ENCODE measurements at regions not wholly inside any gene's neighbourhood (a gene's known extent, or its start where the extent isn't known, plus 50 kb on each side); places are given as distances from the start of the nearest gene placed in this dataset.

DNA sequence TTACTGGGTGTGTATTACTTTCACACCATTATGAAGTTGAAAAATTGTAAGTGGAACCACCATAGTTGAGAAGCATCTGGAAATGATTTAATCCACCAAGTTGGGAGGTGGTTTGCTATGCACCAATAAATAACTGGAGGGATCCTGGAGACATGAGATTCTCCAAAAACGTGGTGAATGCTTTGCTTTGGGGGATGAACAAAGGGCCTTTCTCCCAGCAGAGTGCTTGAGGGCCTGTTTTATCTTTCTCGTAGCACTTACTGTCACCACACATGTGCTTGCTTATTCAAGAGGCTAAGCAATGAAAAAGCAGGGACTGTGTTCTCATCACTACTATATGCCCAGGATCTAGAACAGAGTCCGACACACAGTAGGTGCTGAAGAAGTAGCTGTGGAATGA lies 371.1 kb downstream of the DHX35 start:
- no peak for DNase-seq (ENCODE audit: low read depth in 2 of 2)

DNA sequence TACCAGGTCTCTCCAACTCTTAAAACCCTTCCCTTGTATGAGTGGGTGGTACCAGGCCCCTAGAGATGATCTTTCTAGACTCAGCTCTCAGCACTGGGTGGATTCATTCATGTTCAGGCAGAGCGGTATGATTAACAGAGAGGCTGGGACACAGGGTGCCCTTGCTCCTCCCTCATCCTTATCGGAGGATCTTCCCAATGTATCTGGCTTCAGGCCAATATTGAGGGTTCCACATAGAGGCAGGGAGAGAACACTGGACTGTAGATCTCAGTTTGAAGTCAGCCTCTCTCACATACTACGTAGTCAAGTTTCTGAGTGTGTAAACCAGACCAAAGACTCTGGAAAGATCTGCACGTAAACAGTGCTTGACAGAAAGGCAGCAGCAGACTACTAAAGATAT lies 366.2 kb downstream of the DHX35 start:
- no peak for DNase-seq (ENCODE audit: low read depth in 2 of 2)

DNA sequence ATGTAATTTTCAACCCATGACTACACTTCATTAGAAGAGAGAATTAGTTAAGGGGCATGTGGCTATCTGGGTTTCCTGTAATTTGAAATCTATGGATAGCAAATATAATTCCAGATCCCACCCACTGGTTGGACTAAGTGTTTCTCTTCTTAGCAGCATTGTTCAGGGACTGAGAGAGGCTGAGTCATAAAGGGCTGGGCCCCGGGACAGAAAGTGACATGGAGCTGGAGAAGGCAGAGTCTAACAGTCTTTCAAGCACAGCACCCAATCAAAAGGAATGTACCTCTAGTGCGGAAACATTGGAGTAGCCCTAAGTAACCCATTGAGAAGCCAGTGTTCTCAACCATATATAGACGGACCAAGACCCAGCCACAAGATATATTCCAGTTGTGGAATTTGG lies 363.9 kb downstream of the DHX35 start:
- no peak for DNase-seq (ENCODE audit: low read depth in 2 of 2)

DNA sequence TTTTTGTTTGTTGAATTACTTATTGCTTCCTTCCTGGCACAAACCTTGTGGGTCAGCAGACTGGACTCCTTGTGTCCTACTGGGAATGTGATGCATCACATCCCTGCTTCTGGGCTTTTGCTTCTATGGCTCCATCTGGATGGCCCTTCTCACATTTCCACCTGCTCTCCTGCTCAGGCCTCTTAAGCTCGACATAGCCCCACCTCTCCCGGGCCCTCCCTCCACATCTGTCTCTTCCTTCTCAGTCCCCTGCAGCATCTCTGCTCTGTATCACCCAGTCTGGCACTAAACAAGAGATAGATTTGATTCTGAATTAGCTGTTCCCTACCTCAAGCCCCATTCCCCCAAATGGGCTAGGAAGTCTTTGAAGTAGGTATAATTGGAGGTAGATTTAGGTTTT lies 356.8 kb downstream of the DHX35 start:
- no peak for DNase-seq (ENCODE audit: low read depth in 2 of 2)

DNA sequence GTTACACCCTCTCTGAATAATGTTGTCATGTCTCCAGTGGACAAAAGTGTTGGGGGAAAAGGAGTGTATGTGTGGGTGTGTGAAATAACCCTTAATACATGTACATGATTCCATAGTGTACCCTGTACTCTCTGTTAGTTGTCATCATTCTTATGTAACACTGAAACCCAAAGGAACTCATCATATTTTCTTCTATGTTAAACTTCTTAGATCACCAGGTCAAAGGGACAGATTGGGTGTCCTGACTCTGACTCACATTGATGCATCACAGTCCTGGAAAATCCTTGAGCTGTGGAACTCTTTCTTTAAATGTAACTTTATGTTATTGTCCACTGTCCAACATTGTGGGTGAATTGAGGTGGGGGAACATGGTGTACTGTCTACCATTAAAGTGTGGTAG lies 350.5 kb downstream of the DHX35 start:
- DNase-seq (ENCODE audit: low read depth in 2 of 2) = no peak

DNA sequence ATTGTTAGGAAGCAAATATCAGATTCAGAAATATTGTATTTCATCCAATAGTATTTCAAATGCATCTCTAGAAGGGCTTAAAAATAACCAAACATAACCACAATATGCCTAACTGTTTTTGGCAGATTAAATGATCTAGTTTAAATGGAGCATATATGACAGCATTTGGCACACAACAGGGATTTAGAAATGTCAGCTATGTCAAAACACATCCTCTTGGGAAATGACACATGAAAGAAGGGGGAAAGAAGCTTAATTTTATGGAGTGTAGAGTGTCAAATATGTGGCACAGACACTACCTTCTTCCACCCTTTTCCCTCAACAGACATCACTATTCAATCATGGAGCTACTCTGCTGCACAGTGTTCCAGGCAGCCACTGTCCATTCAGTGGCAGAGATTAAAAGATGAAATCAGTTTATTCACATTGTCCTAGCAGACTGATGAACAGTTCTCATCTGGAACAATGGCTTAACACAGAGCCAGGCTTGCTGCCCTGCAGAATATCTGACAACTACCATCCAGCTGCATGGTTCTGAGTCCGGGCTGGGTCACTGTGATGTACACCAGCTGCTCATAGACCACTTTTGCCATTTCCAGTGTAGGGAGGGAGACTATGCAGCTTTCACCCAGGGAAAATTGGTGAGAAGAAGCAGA lies 349.8 kb downstream of the DHX35 start:
- peak in 1 of 2 donors; percentile 6 for DNase-seq (ENCODE audit: low read depth in 2 of 2)

DNA sequence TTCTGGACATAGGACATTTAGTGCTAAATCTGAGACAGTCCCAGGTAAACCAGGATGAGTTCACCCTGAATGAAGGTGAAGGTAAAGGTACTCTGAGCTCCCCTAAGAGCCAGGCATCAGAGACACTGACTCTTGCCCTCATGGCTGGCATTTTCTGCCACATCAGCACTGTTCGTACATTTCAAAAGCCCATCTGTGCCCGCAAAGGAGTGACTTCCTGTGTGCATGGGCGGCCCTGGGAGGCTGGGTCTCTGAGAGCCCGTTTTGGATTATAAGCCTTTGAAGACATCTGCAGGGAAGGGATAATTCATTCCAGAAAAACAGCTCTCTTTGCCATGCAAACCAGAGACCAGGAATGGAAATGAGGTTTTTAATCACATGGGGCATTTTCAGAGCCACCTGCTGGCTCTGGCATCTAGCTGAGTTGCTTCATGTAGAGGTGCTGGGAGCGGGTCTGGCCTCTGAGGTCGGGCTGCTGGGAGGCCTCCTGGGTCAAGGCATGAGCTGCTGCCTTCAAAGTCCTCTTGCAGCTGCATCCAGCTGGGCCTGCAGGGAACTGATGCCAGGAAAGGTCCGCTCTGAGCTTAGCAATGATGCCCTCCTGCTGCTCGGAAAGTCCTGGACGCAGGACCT lies 348.3 kb downstream of the DHX35 start:
- no peak for DNase-seq (ENCODE audit: low read depth in 2 of 2)

DNA sequence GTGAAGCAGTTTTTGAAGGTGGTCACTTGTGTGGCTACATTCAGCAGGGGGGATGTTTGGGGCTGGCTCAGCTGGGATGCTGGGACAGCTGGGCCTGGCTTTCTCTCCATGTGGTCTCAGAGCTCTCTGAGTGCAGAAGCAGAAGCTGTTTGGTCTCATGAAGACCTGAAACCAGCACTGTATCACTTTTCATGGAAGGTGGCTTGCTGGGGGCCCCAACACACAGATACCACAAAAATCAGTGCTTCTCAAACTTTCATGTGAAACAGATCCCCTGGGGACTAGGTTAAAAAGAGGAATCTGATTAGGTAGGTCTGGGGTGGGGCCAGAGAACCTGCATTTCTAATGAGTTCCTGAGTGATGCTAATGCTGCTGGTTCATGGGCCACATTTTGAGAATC lies 347.3 kb downstream of the DHX35 start:
- no peak for DNase-seq (ENCODE audit: low read depth in 2 of 2)

DNA sequence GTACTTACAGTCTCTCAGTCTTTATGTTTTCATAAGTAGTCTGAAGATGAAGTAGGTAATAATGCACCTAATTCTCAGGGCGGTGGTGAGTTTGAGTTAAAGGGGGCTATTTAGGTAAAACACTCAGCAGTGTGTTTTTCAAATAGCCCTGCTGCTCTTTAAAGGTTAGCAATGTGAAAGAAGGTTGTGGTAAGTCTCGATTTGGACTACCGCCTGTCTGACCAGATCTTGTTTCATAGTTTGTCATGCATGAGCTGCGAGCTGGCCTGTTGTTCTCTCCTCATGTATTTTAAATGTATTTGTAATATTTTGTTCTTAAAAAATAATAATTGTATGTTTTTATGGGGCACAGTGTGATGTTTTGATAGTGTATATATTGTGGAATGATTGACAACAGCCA lies 340.2 kb downstream of the DHX35 start:
- no peak for DNase-seq (ENCODE audit: low read depth in 2 of 2)

DNA sequence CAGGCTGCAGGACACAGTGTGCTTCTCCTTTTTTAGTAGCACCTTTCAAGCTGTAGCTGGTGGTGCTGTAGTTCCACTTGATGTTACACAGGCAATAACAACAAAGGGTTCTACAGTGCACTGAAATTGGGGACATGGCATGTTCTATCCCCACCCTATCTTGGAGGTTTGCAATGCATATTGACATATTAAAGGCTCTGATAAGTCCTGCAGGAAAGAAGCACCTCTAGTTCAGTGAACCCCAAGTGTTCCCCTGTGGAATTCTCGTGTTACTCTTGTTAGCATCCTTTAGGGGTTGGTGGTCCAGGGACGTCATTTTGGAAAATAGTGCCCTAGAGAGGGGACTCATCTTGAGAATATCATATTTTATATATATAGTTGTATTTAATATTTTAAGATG lies 337.6 kb downstream of the DHX35 start:
- DNase-seq (ENCODE audit: low read depth in 2 of 2) = no peak

DNA sequence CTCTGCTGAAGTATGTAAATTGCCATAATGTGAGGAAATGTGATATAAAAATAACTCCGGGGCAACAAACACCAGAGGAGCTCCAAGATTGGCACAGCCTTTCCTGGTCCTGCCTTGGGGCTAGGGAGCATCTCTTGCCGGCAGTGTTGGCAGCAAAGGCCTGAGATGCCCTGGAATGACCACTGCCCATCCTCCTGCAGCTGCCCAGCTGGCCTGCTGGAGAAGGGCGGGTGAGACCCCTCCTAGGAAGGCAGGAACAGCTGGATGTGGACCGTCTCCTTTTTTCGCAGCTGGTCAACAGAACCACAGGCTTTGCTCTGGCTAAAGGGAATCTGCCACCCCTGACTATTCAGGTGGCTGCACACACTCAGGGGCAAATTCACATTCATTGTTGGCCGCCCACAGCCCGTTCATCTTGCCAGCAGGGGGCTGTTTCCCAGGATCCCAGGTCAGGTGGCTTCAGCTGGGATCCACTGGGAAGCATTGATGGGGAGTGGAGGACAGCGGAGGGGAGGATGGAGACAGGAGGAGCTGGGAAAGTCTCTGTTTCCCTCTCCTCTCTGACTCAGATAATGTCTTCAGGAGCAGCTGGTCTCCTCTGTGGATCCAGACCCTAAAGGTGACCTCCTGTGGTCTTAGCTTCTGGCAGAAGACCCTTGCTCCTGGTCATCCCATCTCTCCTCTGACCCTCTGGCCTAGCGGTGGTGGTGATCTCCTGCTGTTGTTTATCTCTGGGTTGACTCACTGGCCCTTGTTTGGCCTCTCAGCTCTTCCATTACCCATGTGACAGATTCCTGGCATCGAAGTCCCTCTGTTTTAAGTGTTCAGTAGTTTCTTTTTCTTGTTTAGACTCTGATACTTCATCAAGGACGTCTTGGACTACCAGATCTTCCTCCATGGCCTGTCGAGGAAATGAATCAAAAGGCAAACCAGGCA lies 336.7 kb downstream of the DHX35 start:
- DNase-seq (ENCODE audit: low read depth in 2 of 2) = no peak

DNA sequence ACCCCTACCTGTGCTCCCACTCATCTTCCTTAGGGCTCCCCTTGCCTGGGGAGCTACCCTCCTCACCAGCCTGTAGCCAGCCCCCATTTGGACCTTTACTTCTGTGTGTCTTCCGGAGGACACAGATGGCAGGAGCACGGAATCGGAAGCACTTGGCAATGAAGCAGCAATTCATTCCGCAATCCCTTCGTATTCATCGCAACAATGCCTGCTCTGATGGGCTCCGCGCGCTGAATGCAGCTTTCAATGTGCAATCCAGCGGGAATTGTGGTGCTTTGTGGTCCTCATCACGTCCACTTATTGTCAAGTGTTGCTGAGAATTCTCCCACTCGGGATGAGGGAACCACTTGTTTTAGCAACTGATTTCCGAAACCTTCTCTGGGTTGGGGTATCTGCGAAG lies 336.0 kb downstream of the DHX35 start:
- DNase-seq (ENCODE audit: low read depth in 2 of 2) = no peak

DNA sequence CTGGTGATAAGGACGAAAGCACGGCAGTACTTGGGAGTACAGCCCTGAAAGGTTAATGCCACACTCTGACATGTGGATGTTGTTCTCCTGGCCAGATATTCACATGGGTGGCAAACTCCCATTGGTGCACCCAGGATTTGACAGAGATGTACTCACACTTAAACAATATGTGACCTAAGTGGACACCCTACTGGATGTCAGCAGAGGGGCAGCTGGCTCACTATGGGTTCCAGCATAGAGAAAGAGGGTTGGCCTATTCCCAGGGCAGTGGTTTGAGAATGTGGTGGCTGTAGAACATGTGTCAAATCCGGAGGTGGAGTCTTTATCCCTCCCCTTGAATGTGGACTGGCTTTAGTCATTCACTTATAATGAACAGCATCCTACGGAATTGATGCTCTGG lies 333.2 kb downstream of the DHX35 start:
- DNase-seq (ENCODE audit: low read depth in 2 of 2) = no peak

DNA sequence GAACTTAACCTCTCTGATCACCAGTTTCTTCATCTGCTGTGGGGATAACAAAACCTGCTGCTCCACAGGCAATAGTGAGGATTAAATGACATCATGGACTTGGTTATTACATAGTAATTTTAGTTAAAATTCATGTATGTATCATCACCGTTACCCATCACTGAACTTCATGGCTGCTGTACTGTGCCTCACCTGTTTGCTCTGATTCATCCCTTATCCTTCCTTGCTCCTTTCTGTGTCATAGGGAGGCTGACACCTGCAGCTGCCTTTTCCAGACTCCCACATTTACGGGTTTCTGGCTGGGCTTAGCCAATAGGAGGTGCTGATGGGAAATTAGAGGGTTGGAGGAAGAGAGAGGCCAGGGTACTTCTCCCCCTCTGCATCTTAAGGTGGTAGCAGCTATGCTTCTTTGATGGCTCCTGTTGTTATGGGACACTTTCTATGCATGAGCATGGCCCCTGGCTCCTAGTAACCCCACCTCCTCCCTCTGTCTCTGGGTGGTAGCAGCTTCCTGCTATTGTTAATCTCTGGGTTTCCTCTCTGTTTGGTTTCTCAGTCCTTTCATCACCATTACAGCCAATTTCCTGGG lies 332.1 kb downstream of the DHX35 start:
- DNase-seq (ENCODE audit: low read depth in 2 of 2) = no peak

DNA sequence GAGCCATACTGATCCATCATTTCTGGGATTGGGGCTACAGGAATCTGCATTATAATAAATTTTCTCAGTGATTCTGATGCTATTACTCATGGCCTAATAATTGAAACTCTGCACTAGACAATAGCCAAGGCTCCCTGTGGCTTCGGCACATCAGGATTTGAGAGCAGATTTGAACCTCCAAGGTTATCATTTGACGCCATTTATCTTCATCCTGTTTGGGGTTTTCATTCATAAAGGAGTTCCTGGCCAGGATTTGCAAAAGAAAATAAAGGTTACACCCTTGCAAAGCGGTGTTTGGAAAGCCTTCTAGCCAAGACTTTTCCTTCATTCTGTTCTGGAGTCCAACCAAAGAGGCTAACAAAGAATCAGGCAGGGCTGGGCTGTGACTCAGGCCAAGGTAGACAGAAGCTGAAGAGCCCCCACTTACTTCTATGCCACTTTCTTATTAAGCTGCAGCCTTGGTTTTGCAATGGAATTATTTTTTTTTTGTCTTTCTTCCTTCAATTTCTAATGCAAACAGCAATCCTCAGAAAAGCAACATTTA lies 330.1 kb downstream of the DHX35 start:
- no peak for DNase-seq (ENCODE audit: low read depth in 2 of 2)

DNA sequence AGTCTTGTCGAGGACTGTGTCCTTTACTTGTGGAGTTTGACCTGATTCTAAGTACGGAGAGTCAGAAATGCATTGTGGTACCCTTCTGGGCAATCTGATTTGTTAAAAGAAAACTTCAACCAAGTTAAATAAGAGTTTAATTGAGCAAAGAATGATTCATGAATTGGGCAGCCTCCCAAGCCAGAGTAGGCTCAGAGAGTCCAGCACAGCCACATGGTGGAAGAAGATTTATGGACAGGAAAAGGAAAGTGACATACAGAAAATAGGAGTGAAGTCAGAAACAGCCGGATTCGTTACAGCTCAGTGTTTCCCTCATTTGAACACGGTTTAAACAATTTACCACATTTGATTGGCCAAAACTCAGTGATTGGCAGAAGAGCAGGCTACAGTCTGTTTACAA lies 329.2 kb downstream of the DHX35 start:
- DNase-seq (ENCODE audit: low read depth in 2 of 2) = peak; percentile 5 to 70

DNA sequence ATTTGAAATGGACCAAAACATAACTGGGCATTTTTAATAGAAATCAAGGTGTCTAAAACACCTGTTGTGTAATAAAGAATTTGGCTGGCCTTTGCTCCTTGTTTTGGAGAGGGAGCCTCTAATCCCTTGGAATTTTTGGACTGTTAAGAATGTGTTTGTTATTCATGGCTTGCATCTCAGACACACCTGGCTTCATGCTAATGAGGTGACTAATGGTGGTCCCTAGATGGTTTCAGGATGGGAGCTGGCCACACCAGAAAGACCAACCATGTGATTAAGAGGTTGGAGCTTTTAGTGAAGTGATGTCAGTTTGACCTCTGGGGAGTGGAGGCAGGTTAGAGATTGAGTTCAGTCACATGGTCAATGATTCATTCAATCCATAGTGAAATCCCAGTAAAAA lies 328.4 kb downstream of the DHX35 start:
- DNase-seq (ENCODE audit: low read depth in 2 of 2) = no peak

DNA sequence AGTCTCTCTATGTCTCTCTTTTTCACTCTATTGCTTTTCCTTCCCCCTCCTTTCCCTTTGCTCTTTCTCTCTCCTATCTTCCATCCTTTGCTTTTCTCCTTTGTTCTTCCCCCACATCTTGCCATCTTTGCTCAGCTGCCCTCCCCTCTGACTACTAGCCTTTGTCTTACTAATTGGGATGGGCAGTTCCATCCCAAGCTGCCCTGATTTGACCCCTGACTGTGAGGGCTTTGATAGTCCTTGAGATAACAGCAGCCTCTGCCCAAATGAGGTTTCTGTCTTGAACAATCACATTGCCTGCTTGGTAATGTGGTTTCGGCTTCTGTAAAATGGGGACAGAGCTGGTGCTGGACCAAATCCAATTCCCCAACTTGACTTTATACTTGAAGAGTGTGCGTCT lies 327.7 kb downstream of the DHX35 start:
- no peak for DNase-seq (ENCODE audit: low read depth in 2 of 2)

DNA sequence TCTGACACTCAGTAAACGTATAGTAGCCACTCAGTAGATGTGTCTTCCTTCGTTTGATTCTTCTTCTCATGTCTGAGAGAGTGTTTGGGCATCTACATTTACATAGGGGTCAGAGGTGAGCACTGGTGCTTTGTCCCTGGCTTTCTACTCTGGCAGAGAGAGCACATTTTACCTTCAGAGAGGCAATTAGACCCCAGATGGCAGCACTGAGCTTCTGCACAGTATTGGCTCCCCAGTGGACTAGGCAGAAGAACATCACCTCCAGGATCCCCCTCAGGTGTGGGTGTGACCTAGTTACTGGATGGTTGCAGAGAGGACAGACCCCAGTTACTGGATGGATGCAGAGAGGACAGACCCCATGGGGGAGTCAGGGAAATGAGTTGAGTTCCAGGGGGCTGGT lies 327.2 kb downstream of the DHX35 start:
- DNase-seq (ENCODE audit: low read depth in 2 of 2) = no peak

DNA sequence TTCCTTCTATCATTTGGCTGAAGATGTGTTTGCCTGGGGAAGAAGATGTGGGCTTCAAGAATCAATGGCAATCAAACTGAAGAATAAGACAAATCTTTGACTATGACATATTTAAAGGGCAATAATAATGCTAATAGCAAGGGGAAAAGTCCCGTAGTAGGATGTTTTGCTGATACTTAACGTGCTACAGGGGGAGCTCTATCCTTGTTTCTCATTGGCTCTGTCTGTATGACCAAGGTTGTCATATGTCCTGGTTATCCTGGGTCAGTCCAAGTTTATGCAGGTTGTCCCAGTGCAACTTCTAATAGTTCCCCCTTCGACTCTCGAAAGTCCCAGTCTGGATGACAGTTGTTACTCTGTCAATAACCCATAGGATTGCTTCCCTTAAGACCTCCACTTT lies 321.3 kb downstream of the DHX35 start:
- no peak for DNase-seq (ENCODE audit: low read depth in 2 of 2)

DNA sequence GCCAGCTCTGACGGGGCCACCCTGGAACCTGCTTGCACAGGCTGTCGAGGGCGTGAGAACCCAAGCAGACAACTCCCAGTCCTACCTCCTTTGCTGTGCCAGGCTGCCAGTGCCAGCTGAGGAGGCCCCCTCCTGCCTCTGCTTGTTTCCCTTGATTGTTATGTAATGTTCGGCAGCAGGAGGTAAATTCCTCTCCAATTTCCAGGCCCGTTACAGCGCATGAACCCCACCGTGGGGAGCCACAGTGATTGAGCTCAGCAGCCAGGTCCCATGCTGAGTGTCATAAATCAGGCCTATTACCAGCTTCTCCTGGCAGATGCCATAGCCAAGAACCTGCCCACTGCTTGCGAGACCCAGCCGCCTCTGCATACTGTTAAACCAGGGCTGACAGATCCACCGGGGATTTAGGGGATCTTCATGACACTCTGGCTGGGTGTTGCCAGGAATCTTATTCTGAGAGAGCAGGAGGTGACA lies 320.5 kb downstream of the DHX35 start:
- DNase-seq (ENCODE audit: low read depth in 2 of 2) = no peak

DNA sequence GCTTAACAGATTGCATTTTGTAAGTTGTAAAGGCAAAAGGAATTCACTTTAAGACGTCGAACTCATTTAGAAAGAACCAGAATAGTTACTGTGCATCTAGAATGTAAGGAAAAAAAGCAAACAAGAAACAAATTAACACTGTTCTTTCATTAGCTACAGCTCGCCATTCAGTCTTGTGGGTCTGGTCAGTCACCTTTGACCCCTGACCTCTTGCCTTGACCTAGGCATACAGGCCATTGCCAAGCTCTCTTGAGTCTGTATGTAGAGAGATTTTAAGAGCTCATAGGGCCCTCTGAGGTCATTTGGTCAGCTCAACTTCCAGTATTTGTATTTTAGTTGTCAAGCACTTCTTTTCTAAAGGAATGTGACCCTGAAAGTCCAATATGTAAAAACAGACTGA lies 318.7 kb downstream of the DHX35 start:
- no peak for DNase-seq (ENCODE audit: low read depth in 2 of 2)

Measured in lung microvascular endothelial cell (primary cell).